GM12878 (cell line): ENCODE measurements at regions not wholly inside any gene's neighbourhood (a gene's known extent, or its start where the extent isn't known, plus 50 kb on each side); places are given as distances from the start of the nearest gene placed in this dataset.

ENCODE experiments used
- SUPT20H ChIP-seq: IDR thresholded peaks from 2 replicates; pipeline ENCODE4 v1.6.1; 2011; ENCODE audit warnings: low read depth, mild to moderate bottlenecking, low read length, moderate library complexity, borderline replicate concordance; ENCODE audit not compliant: control insufficient read depth
- ZNF274 ChIP-seq: IDR thresholded peaks from one replicate; pipeline ENCODE4 v1.8.0; 2011; ENCODE audit not compliant: insufficient read length, insufficient read depth
- ZNF384 ChIP-seq: IDR thresholded peaks from 2 replicates; pipeline ENCODE4 v1.6.1; 2012; ENCODE audit warnings: low read depth, mild to moderate bottlenecking, low read length, improper control_type of control experiment, borderline replicate concordance
- TF ChIP-seq, protein P1 (sequence below), 3 experiments: IDR thresholded peaks in 2 of 3; conservative IDR thresholded peaks in 1 of 3; 2 replicates each; pipeline ENCODE4 v1.5.1; 2011; ENCODE audit warnings: low read depth in 3 of 3, low read length in 3 of 3, mild to moderate bottlenecking in 3 of 3, control low read depth in 2 of 3, moderate library complexity in 2 of 3, inconsistent platforms in 1 of 3, mixed read lengths in 1 of 3; ENCODE audit not compliant: control insufficient read depth in 2 of 3, insufficient read depth in 1 of 3; ENCODE audit errors: extremely low read depth in 1 of 3

DNA sequence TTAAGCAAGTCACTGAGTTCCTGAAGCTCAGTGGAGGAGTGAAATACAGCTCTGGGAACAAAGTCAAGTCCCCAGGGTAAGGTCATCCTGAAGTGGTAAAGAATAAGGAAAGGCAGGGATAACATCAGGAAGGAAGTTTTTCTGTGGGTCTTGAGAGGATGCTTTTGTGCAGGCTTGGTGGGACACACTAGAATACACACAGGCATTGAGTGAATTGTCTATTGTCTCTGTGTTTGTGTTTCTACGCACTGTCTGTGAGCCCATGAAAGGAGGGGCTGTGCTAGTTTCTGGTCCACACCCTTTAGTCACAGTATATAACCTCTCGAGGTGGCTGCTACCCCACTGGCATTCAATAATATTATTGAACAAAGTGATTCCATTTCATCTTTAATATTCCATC, 95.8 kb upstream of the ABCB5 start:
- TF ChIP-seq ZNF274: no peak
- TF ChIP-seq ZNF384: no peak
- no peak for TF ChIP-seq SUPT20H
- TF ChIP-seq, protein P1, sequence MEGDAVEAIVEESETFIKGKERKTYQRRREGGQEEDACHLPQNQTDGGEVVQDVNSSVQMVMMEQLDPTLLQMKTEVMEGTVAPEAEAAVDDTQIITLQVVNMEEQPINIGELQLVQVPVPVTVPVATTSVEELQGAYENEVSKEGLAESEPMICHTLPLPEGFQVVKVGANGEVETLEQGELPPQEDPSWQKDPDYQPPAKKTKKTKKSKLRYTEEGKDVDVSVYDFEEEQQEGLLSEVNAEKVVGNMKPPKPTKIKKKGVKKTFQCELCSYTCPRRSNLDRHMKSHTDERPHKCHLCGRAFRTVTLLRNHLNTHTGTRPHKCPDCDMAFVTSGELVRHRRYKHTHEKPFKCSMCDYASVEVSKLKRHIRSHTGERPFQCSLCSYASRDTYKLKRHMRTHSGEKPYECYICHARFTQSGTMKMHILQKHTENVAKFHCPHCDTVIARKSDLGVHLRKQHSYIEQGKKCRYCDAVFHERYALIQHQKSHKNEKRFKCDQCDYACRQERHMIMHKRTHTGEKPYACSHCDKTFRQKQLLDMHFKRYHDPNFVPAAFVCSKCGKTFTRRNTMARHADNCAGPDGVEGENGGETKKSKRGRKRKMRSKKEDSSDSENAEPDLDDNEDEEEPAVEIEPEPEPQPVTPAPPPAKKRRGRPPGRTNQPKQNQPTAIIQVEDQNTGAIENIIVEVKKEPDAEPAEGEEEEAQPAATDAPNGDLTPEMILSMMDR (IDR thresholded peaks at IDR 0.05 in 2 of 3, conservative IDR thresholded peaks at IDR 0.05 in 1 of 3; ENCODE audit: control insufficient read depth in 2 of 3, extremely low read depth in 1 of 3, insufficient read depth in 1 of 3, low read depth in 3 of 3, low read length in 3 of 3): no peak
